GM12878 (cell line): ENCODE measurements at regions not wholly inside any gene's neighbourhood (a gene's known extent, or its start where the extent isn't known, plus 50 kb on each side); places are given as distances from the start of the nearest gene placed in this dataset.

Experiments
- ATAC-seq: fragments of 200-7000 bp; cut with Tn5 transposase; 3 replicates; pipeline ENCODE4 v1.9.1; 2020; ENCODE audit warnings: mild to moderate bottlenecking, moderate library complexity
- BruUV-seq: library from RNA; stranded (reverse); fragments of 400-500 nt; replicated peaks from 2 replicates; lab custom pipeline; 2021; lab: Mats Ljungman, UMichigan
- CTCF ChIA-PET: fragments of 300-600 bp; sonication (Branson Sonifier 250); formaldehyde crosslinking; extraction: SDS; loops from one replicate; lab custom pipeline; 2021; ENCODE audit warnings: inconsistent platforms; lab: Yijun Ruan, JAX
- POLR2A ChIA-PET: fragments of 350-600 bp; formaldehyde crosslinking; extraction: SDS; loops from one replicate; lab custom pipeline; 2021; ENCODE audit warnings: inconsistent platforms; lab: Charles Lee
- RAD21 ChIA-PET: fragments of 300-600 bp; sonication (Branson Sonifier 250); formaldehyde crosslinking; loops from one replicate; lab custom pipeline; 2023; ENCODE audit warnings: antibody characterized with exemption; ENCODE audit not compliant: unreplicated experiment; lab: Charles Lee
- SMC1A ChIA-PET: fragments of 300-600 bp; sonication (Branson Sonifier 250); formaldehyde crosslinking; loops from one replicate; lab custom pipeline; 2023; ENCODE audit not compliant: unreplicated experiment, uncharacterized antibody; lab: Charles Lee
- DNase-seq: peaks from one replicate; pipeline ENCODE4 v3.0.0-alpha.2; 2011; ENCODE audit warnings: low read depth, low spot score
- FAIRE-seq: peaks from 3 replicates; lab custom pipeline; 2011; peaks lifted over from hg19 to GRCh38; lab: Jason Lieb, UNC
- H2AFZ ChIP-seq: 2 replicates; pipeline ENCODE4 v1.6.0; 2011; ENCODE audit warnings: low read depth, low read length, control low read depth; ENCODE audit not compliant: control insufficient read depth
- H3K27ac ChIP-seq: 2 replicates; pipeline ENCODE4 v1.5.1; 2011; ENCODE audit warnings: control low read depth; ENCODE audit not compliant: control insufficient read depth, insufficient read depth
- H3K27me3 ChIP-seq, 2 experiments: replicated peaks in 1 of 2; 2 replicates each; pipeline versions ENCODE4 v1.6.0 to v1.6.1; 2011; ENCODE audit warnings: low read length in 1 of 2; ENCODE audit not compliant: control insufficient read depth in 2 of 2, insufficient read depth in 2 of 2
- H3K36me3 ChIP-seq, 2 experiments: 2 replicates each; pipeline ENCODE4 v1.5.1; 2011; ENCODE audit warnings: low read length in 1 of 2; ENCODE audit not compliant: control insufficient read depth in 2 of 2, insufficient read depth in 2 of 2
- H3K4me1 ChIP-seq: 2 replicates; pipeline ENCODE4 v1.6.1; 2011; ENCODE audit warnings: mild to moderate bottlenecking, low read length, moderate library complexity, mixed read lengths; ENCODE audit not compliant: control insufficient read depth, insufficient read depth
- H3K4me2 ChIP-seq: 2 replicates; pipeline ENCODE4 v1.6.0; 2011; ENCODE audit warnings: control low read depth; ENCODE audit not compliant: control insufficient read depth, insufficient read depth
- H3K4me3 ChIP-seq: fragments of 200-600 bp; sonication (generic); 2 replicates; pipeline ENCODE4 v1.5.1; 2016
- H3K79me2 ChIP-seq: 2 replicates; pipeline ENCODE4 v1.6.0; 2011; ENCODE audit warnings: low read length; ENCODE audit not compliant: control insufficient read depth, insufficient read depth
- H3K9ac ChIP-seq: 2 replicates; pipeline ENCODE4 v1.8.0; 2011; ENCODE audit warnings: low read length, control low read depth, mixed read lengths; ENCODE audit not compliant: control insufficient read depth, insufficient read depth
- H3K9me3 ChIP-seq: replicated peaks from 3 replicates; pipeline ENCODE4 v1.5.1; 2011; ENCODE audit warnings: mild to moderate bottlenecking, low read length; ENCODE audit not compliant: control insufficient read depth, insufficient read depth
- H4K20me1 ChIP-seq: 2 replicates; pipeline ENCODE4 v1.6.0; 2011; ENCODE audit not compliant: control insufficient read depth, insufficient read depth
- ATF7 ChIP-seq: fragments of 450-650 bp; IDR thresholded peaks from 2 replicates; pipeline ENCODE4 v1.6.1; 2016; ENCODE audit warnings: low read depth, mild to moderate bottlenecking
- BHLHE40 ChIP-seq, 2 experiments: fragments of 450-650 bp in 1 of 2; IDR thresholded peaks; 2 replicates each; pipeline ENCODE4 v1.6.1; 2011 to 2017; ENCODE audit warnings: low read depth in 2 of 2, borderline replicate concordance in 1 of 2, improper control_type of control experiment in 1 of 2, low read length in 1 of 2, mild to moderate bottlenecking in 1 of 2
- BRCA1 ChIP-seq: IDR thresholded peaks from 2 replicates; pipeline ENCODE4 v1.6.1; 2011; ENCODE audit warnings: low read depth, low read length, improper control_type of control experiment
- CBX5 ChIP-seq: sonication (generic); IDR thresholded peaks from 2 replicates; pipeline ENCODE4 v1.6.1; 2016; ENCODE audit warnings: low read depth, moderate library complexity, mild to moderate bottlenecking, inconsistent platforms
- EED ChIP-seq: sonication (generic); IDR thresholded peaks from 2 replicates; pipeline ENCODE4 v1.6.1; 2016; ENCODE audit warnings: antibody characterized with exemption, low read depth
- ETV6 ChIP-seq, 2 experiments: fragments of 450-650 bp in 1 of 2; IDR thresholded peaks in 1 of 2; conservative IDR thresholded peaks in 1 of 2; 2 replicates each; pipeline ENCODE4 v1.6.1; 2014; ENCODE audit warnings: antibody characterized with exemption in 1 of 2, borderline replicate concordance in 1 of 2, low read depth in 1 of 2, mild to moderate bottlenecking in 1 of 2, moderate library complexity in 1 of 2
- GABPA ChIP-seq: IDR thresholded peaks from 2 replicates; pipeline ENCODE4 v1.6.1; 2014; ENCODE audit warnings: antibody characterized with exemption, low read depth, mild to moderate bottlenecking, inconsistent platforms
- HDAC6 ChIP-seq: fragments of 200-600 bp; sonication (generic); IDR thresholded peaks from one replicate; pipeline ENCODE4 v1.8.0; 2017; ENCODE audit warnings: antibody characterized with exemption; ENCODE audit not compliant: unreplicated experiment
- IRF5 ChIP-seq: fragments of 450-650 bp; IDR thresholded peaks from 2 replicates; pipeline ENCODE4 v1.6.1; 2017; ENCODE audit warnings: borderline replicate concordance
- MTA3 ChIP-seq: IDR thresholded peaks from 2 replicates; pipeline ENCODE4 v1.6.1; 2012; ENCODE audit warnings: low read length, inconsistent platforms, borderline replicate concordance
- POLR2AphosphoS2 ChIP-seq: IDR thresholded peaks from 2 replicates; pipeline ENCODE4 v1.6.1; 2011; ENCODE audit warnings: low read depth, mild to moderate bottlenecking, low read length, improper control_type of control experiment, moderate library complexity
- SIN3A ChIP-seq: IDR thresholded peaks from 2 replicates; pipeline ENCODE4 v1.6.1; 2012; ENCODE audit warnings: low read depth, low read length, improper control_type of control experiment
- SMAD1 ChIP-seq: fragments of 450-650 bp; IDR thresholded peaks from 2 replicates; pipeline ENCODE4 v1.6.1; 2018; ENCODE audit warnings: mild to moderate bottlenecking, low read depth; ENCODE audit not compliant: partially characterized antibody
- SRF ChIP-seq, 2 experiments: IDR thresholded peaks; 2 replicates each; pipeline ENCODE4 v1.6.1; 2011; ENCODE audit warnings: low read depth in 2 of 2, low read length in 2 of 2, mild to moderate bottlenecking in 1 of 2, moderate library complexity in 1 of 2
- SUPT20H ChIP-seq: IDR thresholded peaks from 2 replicates; pipeline ENCODE4 v1.6.1; 2011; ENCODE audit warnings: low read depth, mild to moderate bottlenecking, low read length, moderate library complexity, borderline replicate concordance; ENCODE audit not compliant: control insufficient read depth
- TBL1XR1 ChIP-seq: IDR thresholded peaks from 2 replicates; pipeline ENCODE4 v1.6.1; 2012; ENCODE audit warnings: low read depth, low read length, improper control_type of control experiment
- WRNIP1 ChIP-seq: IDR thresholded peaks from 2 replicates; pipeline ENCODE4 v1.6.1; 2011; ENCODE audit warnings: low read depth, low read length, improper control_type of control experiment, borderline replicate concordance
- ZBTB11 ChIP-seq: fragments of 450-650 bp; formaldehyde crosslinking; IDR thresholded peaks from 2 replicates; pipeline ENCODE4 v1.5.0; 2022; ENCODE audit warnings: mild to moderate bottlenecking, missing genetic modification characterization
- ZNF384 ChIP-seq: IDR thresholded peaks from 2 replicates; pipeline ENCODE4 v1.6.1; 2012; ENCODE audit warnings: low read depth, mild to moderate bottlenecking, low read length, improper control_type of control experiment, borderline replicate concordance
- WGBS: methylation state at CpG from one replicate; pipeline ENCODE4 v1.1.6; 2016; ENCODE audit warnings: low lambda C conversion rate; ENCODE audit not compliant: insufficient replicate concordance, insufficient coverage; ENCODE audit errors: missing lambda C conversion rate; 5-methylcytosine and 5-hydroxymethylcytosine counted together
- in situ Hi-C: fragments of 300-500 bp; cut with MboI; formaldehyde crosslinking; loops from 9 replicates; pipeline ENCODE4 v1.14.3; 2018; ENCODE audit warnings: mixed read lengths
- intact Hi-C: fragments of 100-400 bp; cut with micrococcal nuclease; formaldehyde crosslinking; loops from one replicate; pipeline ENCODE4 v1.14.2; 2022; ENCODE audit not compliant: unreplicated experiment

GRCh38 chr7:26029911-26030310, 122.1 kb upstream of the NFE2L3 start:
- Histone ChIP-seq H2AFZ (no peak overlapping the region), H3K27ac (no peak overlapping the region), H3K4me3 (no peak overlapping the region), H3K4me2 (no peak overlapping the region)
- 89% methylated on average over 3 of the region's 3 CpGs for WGBS
- TF ChIP-seq POLR2AphosphoS2 (no peak), SIN3A (no peak), BHLHE40 (IDR thresholded peaks at IDR 0.05; ENCODE audit: borderline replicate concordance in 1 of 2, low read depth in 2 of 2, low read length in 1 of 2) (no peak), HDAC6 (no peak), ZBTB11 (CRISPR knock-in tag) (no peak), MTA3 (no peak), SRF (IDR thresholded peaks at IDR 0.05; ENCODE audit: low read depth in 2 of 2, low read length in 2 of 2) (no peak), CBX5 (no peak), GABPA (no peak), BRCA1 (no peak), IRF5 (no peak), TBL1XR1 (no peak), ETV6 (conservative IDR thresholded peaks at IDR 0.05 in 1 of 2, IDR thresholded peaks at IDR 0.05 in 1 of 2; ENCODE audit: borderline replicate concordance in 1 of 2, low read depth in 1 of 2) (no peak), ZNF384 (no peak), WRNIP1 (no peak), EED (no peak), SMAD1 (no peak), ATF7 (no peak), SUPT20H (no peak)
- TF ChIP-seq, all 136 proteins: peak for 0
- Histone ChIP-seq H3K9ac (no peak overlapping the region), H3K4me1 (no peaks in the 10 kb centered on the region), H3K27me3 (peaks cover 0 to 4% of the 10 kb centered on the region in 2 experiments; a peak in 2 of 4 replicates), H3K79me2 (no peaks in the 10 kb centered on the region), H3K36me3 (no peaks in the 10 kb centered on the region), H4K20me1 (no peaks in the 10 kb centered on the region), H3K9me3 (no peaks in the 10 kb centered on the region)
- ChIA-PET CTCF (no interaction called here), SMC1A (no interaction called here), POLR2A (no interaction called here), RAD21 (no interaction called here)
- in situ Hi-C loops (no loop called here), intact Hi-C loops (no loop called here)
- ATAC-seq (no peak), DNase-seq (no peak), FAIRE-seq (no peak)
- no TSS peak for BruUV-seq
